ENCODE measurements at regions not wholly inside any gene's neighbourhood (a gene's known extent, or its start where the extent isn't known, plus 50 kb on each side); places are given as distances from the start of the nearest gene placed in this dataset.

DNA sequence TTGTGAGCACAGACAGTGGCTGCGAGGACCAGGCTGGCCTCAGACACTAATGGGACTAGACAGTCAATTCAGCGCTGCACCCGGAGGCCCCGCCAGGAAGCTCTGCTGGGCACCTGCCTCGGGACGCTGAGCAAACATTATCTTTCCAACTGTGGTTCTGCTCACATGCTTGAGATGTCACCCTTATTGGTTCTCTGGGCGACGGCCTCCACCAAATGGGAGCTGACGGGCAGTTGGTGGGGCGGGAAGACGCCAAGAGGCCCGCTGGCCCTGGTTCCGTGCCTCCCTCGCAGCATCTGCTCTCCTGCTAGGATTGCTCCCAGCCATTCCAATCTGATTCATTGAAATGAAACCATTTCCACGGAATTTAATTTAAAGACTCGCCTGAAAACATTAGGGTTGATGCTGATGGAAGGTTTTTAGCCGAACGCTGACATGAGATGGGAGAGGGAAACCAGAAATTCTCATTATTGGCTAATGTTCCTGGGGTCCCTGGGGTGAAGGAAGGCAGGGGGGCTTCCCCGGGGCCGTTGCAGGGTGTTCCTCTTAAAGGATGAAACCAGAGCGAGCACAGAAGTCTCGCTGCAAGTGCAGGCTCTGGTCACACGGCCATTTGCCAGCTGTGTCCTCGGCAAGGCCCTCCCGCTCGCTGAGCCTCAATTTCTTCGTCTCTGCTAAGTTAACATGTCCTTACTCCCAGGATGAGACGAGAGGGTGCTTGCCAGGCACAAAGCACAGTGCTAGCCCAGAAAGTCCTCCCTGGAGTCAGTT, 512.2 kb downstream of the NPHP4 start:
- intact Hi-C loops (cut with micrococcal nuclease): no loop called here

DNA sequence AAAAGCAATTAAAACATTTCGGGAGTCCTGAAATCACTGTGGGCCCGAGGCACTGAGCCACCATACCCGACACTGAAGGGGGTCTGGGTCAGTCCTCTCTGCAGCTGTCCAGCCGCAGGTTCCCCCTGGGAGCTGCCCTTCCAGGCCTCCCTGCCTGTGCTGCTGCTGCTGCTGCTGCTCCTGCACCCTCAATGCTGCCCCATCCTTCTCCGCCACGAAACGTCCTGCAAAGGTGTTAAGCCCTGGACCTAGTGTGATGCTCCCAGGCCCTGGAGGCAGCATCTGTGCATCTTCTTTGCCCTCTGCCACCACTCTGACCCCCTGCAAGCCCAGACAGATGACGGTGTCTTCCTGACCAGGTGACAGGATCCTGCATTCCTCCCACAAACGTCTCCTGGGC, 513.3 kb downstream of the NPHP4 start:
- intact Hi-C loops (cut with micrococcal nuclease): no loop called here

DNA sequence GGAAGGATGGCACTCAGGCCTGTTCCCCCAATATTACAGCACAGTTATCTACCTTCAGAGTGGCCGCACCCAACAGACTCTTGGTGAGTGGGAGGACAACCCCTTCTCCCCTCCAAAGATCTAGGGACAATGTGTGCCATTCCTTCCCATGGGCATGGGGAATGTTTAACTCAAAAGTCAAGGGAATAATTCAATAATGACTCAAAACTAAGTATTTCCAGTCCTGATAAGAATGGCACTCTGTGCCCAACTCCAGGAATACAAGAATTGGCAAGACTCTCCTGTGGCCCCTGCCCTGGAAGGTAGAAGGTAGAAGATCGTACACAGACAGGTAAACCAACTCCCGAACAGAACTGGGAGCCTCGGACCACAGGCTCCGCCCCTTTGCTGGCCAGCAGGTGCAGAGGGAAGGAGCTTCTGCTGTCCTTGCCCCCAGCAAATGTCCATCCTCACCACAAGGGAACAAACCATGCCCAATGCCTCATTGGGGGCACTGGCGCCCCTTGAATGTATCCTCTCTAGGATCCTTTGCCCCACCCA, 514.0 kb downstream of the NPHP4 start:
- intact Hi-C loops (cut with micrococcal nuclease): no loop called here

- intact Hi-C loops (cut with micrococcal nuclease): no loop called here
These were observed 514.5 kb downstream of the NPHP4 start for GRCh38 chr1:5477716-5478115.

DNA sequence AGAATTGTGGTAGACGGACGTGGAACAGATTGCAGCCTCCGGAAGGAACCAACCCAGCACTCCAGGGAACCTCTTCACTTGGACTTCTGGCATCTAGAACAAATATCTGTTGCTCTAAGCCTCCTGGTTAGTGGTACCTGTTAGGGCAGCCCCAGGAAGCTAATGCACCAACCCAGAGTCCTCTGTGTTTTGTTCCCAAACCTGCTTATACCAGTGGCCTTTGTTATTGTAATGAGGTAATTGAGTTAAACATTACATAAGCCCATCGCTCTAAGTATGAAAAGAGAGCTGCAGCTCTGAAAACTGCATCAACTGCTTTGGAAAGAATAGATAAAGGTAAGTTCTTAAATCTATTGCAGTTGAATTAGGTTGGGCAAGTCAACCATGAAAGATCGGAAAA, 516.7 kb downstream of the NPHP4 start:
- intact Hi-C loops (cut with micrococcal nuclease): no loop called here

DNA sequence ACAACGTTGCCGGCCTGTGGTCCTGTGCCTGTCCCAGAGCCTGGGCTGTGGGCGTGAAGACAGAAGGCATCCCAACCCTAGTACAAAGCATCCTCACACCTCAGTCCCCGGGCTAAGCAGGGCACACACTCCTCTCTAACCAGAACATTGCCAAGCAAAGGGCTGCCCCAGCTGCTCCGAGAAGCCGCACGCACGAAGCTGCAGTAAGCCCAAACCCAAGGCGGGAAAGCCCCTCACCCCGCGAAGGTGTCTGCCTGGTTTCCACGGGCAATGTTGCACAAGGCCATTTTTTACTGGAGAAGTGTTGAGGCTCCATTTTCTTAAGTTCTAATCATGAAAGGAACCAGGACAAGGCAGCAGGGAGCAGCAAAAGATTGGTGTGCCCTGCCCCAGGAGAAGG, 519.0 kb downstream of the NPHP4 start:
- intact Hi-C loops (cut with micrococcal nuclease): no loop called here

DNA sequence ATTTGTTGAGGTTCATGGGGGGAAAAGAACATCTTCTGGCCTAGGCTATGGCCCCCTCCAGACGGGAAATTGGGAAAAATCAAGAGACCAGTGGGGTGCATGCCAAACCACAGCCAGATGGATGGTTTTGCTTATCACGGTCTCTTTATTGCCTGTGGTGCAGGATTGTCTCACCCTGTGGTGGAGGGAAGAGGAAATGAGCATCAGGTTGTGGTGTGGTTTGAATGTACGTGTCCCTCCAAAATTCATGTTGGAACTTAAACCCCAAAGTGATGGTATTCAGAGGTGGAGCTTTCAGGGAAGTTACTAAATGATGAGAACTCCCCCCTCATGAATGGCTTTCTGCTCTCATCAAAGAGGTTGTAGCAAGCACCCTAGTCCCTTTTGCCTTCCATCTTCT, 525.7 kb downstream of the NPHP4 start:
- intact Hi-C loops (cut with micrococcal nuclease): no loop called here

DNA sequence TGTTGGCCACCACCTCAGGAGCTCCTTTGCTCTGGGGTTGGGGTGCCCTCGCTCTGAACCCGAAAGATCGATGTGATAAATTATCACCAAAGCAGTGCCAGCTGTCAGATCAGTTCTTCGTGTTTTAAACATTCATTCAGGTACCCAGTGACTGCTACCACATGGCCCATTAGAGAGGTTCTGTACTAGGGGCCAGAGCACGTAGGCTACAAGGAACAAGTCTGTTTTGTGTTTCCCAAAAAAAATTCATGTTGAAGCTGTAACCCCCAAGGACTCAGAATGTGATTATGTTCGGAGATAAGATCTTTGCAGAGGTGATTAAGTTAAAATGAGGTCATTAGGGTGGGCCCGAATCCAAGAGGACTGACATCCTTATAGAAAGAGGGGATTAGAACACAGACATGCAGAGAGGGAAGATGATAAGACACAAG, 526.9 kb downstream of the NPHP4 start:
- intact Hi-C loops (cut with micrococcal nuclease): no loop called here

DNA sequence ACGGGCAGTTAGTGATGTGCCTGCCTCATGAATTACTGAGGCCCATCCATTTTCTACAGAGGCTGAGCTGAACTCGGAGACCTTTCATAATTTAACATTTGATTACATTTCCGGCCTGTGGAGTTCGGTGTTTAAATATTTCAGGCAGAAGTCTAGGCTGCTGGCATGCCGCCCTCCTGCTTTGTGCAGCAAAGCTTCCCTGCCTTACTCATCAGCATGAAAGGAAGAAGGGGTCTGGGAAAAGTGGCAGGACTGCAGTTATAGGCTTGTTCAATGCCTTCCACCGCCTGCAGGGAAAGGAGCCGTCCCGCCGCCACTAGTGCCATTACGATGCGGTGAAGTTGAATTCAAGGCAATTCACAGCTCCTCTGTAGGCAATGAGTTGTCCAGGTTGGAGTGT, 527.9 kb downstream of the NPHP4 start:
- intact Hi-C loops (cut with micrococcal nuclease): no loop called here

DNA sequence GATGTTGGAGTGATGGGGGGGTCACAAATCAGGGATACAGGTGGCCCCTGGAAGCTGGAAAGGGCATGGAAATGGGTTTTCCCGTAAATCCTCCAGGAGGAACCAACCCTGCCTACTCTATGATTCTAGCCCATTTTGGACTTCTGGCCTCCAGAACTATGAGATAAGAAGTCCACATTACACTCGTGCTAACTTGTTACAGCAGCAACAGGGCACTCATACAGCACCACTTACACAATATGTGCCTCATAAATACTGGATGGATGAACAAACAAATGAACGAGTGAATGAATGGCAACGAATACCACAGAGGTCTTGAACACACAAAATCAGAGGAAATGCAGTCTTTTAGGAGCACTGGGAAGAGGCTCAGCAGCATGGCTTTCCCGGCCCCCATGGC, 531.3 kb downstream of the NPHP4 start:
- intact Hi-C loops (cut with micrococcal nuclease): no loop called here

DNA sequence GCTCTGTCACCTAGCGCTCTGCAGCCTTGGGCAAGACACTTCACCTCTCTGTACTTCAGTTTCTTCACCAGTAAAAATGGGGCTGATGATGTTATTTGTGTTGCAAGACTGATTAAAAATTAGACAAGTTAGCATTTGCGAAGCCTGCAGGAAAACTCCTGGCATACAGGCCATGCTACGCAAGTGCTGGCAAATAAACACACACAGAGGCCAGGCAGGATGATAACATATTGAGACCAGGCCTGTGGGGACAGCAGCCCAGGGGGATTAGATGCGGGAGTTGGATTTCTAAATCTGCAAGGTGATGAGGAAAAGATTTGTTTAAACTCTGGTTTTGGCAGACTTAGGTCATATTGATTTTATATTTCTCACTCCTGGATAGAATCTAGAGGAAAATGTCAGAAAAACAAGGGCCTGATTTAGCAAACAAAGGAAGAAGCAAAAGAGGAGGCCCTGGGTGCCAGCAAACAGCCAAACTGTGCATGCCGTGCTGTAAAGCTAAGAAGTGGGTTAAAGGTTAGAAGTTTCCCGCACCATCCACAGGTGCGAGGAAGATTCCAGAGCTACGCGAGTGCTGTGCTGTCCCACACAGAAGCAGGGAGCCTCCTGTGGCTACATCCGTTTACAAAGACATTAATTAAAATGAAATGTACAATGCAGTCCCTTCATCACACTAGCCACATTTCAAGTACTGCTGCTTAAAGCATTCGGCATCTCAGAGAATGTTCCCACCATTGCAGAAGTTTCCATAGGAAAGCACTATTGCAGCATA, 532.2 kb downstream of the NPHP4 start:
- intact Hi-C loops (cut with micrococcal nuclease): no loop called here

DNA sequence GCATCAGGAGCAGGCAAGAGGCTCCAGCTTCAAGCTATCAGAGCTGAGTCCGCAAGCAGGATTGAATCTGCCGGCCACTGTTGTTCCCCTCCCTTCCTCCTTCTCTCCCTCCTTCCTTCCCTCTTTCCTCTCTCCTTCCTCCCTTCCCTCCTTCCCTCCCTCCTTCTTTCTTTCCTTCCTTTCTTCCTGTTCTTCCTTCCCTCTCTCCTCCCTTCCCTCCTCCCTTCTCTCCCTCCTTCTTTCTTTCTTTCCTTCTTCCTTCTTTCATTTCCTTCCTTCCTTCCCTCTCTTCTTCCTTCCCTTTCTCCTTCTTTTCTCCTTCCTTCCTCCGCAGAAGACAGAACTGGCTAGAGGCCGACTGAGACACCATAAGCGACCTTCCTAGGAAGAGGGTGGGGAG, 534.0 kb downstream of the NPHP4 start:
- intact Hi-C loops (cut with micrococcal nuclease): no loop called here

DNA sequence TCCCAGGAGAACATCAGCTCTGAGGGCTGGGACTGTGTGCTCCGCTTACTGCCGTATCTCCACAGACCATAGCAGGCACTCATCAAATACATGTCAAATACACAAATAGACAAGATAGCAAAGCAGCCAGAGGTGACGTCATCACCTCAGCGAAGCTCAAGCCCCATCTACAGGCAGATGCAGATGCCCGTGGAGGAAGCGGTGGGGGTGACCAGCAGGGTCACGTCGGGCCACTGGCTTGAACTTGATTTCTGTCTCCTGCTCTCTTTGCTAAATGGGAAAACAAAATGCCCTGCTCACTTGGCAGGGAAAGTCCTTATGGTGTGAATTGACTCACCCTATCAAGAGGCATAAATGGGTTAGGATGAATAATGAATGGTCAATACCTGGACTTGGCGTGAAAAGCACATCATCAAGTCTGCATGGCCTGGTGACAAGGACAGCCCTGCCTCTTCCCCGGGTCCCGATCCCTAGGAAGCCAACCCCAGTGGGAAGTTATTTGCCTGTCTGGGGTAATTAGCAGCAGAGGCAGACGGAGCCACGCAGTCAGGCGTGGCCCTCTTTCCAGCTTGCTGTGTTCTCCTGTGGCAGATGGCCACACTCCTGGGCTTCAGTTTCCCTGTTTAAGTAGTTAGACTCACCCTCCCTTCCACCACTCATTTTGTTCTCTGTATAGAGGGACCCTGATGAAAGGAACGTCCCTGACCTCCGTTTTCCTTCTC, 536.0 kb downstream of the NPHP4 start:
- intact Hi-C loops (cut with micrococcal nuclease): no loop called here

DNA sequence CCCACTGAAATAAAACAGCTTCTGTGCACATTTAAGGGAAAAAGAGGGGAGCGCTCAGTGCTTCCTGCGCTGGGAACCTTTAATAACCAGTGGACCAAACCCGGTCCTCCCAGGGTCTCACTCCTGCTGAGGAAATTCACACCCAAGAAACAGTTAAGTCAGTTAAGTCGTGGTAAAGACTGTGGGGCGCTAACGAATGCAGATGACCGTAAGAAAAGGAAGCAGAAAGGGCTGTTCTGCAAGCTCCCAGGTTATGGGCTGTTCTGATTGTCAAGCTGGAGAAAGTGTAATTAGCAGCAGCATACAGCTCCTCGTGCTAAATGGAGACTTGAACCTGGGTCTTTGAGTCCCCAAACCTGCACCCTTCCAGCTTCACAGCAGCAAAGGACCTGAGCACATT, 536.6 kb downstream of the NPHP4 start:
- intact Hi-C loops (cut with micrococcal nuclease): no loop called here

DNA sequence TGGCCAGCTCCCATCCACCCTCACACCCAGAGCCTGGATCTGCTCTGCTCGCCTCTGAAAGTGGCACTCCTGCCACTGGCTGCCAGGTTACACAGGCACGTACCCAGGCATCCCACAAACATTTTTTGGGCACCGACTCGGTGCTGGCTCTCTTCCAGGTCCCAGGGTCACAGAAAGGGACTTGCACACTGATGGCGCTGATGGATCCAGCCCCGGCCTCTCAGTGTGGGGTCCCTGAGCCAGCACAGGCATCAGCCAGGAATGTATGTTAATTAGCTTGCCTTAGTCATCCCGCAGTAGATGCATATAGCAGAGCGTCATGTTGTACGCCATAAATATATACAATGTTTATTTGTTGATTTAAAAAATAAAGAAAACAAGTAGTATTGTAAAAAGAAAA, 537.2 kb downstream of the NPHP4 start:
- intact Hi-C loops (cut with micrococcal nuclease): no loop called here

DNA sequence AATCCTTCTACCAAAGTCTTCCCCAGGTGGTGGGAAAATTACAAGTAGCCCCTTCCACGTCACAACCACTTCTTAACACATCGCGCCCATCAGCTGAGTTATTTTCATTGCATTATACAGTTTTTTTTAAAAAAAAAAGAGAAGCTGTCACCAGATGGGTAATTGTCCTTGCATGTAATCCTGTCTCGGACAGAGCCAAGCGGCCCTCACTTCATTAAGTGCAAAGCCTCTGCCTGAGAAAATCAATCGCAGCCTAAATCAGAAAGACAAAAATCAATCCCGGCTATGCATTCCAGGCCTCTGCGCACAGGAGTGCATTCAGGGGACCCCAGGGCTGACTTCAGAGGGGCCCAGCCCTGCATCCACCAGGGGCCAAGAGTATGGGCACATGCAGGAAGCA, 538.9 kb downstream of the NPHP4 start:
- intact Hi-C loops (cut with micrococcal nuclease): no loop called here

- intact Hi-C loops (cut with micrococcal nuclease): no loop called here
These were observed 540.6 kb downstream of the NPHP4 start for GRCh38 chr1:5451671-5452070.

GRCh38 chr1:5448486-5448885, 543.7 kb downstream of the NPHP4 start:
- intact Hi-C loops (cut with micrococcal nuclease): loop anchor here (1.0 to 5.0 kb wide), 2 partner anchors 162 to 796 kb away; partner anchors contain the start of gene AJAP1

DNA sequence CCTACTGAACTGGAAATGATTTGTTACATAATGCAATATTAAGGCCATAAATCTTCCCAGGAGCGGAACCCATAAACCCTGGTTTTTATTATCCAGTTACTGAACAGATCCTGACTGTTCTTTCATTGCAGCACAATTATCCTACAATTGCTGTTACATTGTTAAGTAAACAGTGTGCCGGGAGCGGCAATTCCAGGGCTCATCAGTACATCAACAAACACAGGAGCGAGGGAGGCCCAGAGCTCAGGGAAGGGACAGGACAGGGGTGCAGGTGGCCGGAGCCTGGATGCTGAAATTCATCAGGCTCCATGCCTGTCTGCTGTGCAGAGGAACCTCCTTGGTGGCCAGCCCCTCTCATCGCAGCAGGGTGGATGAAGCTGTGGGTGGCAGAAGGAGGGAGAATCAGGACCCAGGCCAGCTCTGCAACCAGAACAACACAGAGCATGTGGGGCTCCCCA, 544.7 kb downstream of the NPHP4 start:
- intact Hi-C loops (cut with micrococcal nuclease): loop anchor here (5.0 kb wide), 1 partner anchor 795 kb away; the partner anchor contains the start of gene AJAP1

DNA sequence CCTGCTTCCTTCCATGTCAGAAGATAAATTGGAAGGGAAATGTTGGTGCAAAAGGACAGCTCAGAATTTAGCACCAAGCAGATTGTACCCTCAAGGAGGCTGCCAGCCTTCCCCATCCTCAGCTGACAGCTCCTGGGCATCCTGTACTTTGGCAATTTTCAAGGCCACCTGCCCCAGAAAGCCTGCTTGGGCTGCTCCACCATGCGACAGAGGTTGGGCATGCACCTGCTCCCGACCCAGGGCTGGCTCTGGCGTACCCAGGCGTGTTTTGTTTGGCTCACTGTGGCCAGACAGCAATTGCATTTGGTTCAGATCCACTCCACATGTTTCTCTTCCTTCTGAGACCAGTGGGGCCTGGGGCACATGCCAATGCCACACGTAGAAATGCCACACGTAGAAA, 547.8 kb downstream of the NPHP4 start:
- intact Hi-C loops (cut with micrococcal nuclease): no loop called here

DNA sequence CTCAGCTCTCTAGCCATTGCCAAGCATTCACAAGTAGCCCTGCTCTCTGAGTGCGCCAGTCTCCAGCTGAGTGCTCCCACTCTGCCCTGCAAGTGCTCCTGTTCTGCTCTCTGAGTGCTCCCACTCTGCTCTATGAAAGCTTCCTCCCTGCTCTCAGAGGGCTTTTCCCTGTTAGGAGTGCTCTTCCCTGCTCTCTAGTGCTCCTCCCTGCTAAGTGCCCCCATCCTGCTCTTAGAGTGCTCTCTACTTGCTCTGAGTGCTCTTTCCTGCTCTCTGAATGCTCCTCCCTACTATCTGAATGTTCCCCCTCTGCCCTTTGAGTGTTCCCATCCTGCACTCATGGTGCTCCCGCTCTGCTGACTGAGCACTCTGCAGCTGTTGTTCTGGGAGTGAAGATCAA, 555.4 kb downstream of the NPHP4 start:
- intact Hi-C loops (cut with micrococcal nuclease): no loop called here

DNA sequence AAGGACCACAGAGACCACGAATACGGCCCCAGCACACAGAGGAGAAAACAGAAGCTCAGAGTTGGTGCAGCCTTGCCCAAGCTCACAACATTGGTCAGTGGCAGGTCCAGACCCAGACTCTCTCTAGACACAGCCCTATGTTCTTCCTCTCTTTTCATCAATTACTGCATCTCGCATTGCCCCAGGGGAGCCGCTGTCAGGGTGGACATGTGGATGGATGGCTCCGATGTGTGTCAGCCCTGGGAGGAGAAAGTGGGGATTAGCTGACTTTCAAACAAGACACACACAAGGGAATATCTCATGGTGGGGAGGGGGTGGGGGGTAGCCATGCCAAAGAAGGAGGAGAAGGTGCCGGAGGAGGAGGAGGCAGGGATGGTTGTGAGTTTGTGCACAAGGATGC, 556.8 kb downstream of the NPHP4 start:
- intact Hi-C loops (cut with micrococcal nuclease): no loop called here

Data from T-helper 1 cell treated with Interleukin-12 subunit alpha and Interleukin-12 subunit beta and Interleukin-4 antibody, amounts not matched to agents 30 ng/mL and 1 ng/mL, for 36 hours (primary cell).